ENCODE measurements at regions not wholly inside any gene's neighbourhood (a gene's known extent, or its start where the extent isn't known, plus 50 kb on each side); places are given as distances from the start of the nearest gene placed in this dataset.
"Not testable (repeated sequence)": the region's sequence is repeated elsewhere in the genome, so short reads cannot be mapped to it uniquely, and the experiment has no call there.

DNA sequence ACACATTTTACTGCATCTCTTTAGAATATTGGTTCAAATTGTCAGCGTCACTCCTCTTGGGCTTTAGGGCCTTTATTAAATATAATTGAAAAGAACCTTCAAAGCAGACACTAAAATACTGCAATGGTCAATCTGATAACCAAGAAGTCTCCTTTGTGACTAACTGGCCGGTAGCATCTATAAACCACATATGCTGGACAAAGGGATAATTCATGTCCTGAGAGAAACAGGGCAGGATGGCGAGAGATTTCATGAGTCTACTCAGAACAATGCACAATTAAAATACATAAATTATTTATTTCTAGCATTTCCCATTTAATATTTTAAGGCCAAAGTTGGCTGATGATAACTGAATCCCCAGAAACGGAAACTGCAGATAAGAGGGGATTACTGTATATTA is 1083.4 kb upstream of the CDH18 start:
- H3K4me3 ChIP-seq (ENCODE audit: low read depth, low read length): no peak overlapping the region

DNA sequence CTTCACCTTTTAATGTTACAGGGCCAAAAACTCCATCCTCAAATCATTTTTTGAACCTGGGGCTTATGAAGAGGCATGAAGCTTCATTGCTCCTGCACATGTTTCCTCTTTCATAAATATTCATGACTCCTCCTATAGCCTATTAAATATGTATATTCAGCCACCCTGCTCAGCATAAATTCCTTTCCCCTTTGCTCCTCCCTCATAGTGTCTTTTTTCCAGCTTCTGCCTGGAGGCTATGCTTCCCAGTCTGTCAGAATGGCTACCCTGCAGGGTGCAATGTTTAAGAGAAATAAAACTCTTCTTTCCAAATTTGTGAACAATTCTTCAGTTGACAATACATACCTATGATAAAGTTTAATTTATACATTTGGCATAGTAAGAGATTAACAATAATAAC is 1082.9 kb upstream of the CDH18 start:
- H3K4me3 ChIP-seq (ENCODE audit: low read depth, low read length): no peak overlapping the region

DNA sequence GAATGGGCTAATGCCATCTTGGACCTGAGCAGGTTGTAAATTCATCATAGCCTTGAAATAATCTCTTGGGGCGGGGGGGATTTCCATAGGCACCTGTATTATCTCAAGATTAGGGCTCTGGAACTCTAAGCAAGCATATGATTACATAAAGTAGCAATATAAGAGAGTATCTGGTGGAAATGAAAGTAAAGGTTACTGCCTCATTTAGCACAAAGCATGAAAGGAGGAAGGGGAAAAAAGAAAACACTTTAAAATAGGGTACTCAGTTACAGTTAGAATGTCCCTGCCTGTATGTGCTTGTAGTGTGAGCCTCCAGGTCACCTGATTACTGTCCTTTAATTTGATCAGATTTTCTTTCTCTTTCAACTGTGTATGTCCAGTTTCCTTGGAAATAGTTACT is 1079.7 kb upstream of the CDH18 start:
- no peak overlapping the region for H3K4me3 ChIP-seq (ENCODE audit: low read depth, low read length)

DNA sequence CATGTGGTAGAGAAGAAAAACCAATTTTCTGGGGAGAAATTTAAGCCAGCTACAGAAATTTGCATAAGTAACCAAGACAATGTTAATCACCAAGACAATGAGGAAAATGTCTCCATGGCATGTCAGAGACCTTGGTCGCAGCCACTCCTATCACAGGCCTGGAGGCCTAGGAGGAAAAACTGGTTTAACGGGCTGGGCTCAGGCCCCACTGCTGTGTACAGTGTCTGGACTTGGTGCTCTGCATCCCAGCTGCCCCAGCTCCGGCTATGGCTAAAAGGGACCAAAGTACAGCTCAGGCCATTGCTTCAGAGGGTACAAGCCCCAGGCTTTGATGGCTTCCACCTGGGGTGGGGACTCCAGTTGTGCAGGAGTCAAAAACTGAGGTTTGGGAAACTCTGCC is 1075.1 kb upstream of the CDH18 start:
- no peak overlapping the region for H3K4me3 ChIP-seq (ENCODE audit: low read depth, low read length)

DNA sequence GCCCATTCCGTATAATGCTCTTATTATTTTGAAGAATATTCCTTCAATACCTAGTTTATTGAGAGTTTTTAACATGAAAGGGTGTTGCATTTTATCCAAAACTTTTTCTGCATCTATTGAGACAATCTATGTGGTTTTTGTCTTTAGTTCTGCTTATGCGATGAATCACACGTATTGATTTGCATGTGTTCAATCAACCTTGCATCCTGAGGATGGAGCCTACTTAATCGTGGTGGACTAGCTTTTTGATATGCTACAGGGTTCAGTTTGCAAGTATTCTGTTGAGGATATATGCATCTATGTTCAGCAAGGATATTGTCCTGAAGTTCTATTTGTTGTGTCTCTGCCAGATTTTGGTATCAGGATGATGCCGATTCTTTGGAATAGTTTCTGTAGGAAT is 1070.3 kb upstream of the CDH18 start:
- H3K4me3 ChIP-seq (ENCODE audit: low read depth, low read length): no peak overlapping the region

DNA sequence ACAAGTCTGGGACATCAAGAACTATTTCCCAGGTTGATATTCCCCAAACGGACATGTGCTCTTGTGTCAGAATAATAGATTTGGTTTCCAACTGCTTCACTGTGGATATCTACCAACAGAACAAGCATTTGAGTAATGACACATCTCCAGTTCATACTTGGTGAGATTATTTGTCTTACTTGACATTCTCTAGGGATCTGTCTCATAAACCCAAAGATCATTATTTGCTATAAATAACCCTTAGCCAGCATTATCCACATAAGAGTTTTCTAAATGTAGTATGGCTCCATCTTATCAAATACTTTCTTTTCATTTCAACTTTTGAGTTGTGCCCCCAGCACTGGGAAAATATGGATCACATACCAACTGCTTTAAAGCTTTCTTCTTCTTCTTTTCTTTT is 1063.9 kb upstream of the CDH18 start:
- H3K4me3 ChIP-seq (ENCODE audit: low read depth, low read length): no peak overlapping the region

DNA sequence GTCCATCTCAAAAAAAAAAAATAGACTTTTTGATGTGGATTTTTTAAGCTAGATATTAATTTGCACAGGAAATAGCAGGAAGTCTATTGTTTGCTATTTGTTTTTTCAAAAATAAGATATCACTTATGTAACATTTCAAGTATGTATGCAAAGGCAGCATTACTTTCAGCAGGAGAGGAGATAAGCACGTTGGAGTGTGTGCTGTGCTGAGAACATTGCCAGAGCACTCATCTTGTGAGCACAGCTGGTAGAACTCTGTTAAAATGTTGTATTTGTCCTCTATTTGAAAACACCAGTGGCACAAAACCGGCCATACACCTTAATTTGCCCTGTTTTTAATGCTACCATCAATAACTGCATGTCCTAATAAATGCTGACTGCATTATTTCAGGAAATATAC is 1061.9 kb upstream of the CDH18 start:
- no peak overlapping the region for H3K4me3 ChIP-seq (ENCODE audit: low read depth, low read length)

DNA sequence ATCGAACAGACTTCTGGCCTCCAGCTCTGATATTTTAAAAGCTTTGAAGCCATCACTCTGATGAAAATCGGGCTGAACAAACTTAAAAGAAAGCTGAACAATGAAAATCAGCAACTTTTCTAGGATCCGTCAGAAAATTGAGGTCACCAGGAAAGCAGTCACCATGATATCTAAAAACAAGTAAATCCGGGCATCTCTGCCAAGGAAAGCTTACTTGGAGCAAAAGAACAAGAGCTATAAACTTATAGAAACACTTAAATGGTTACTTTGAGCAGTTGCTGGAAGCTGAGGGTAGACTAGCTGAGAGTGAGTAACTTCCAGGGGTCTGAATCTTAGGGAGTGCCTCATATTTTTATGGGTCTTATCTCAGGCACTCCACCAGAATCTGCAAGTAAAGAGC is 1043.0 kb upstream of the CDH18 start:
- no peak overlapping the region for H3K4me3 ChIP-seq (ENCODE audit: low read depth, low read length)

DNA sequence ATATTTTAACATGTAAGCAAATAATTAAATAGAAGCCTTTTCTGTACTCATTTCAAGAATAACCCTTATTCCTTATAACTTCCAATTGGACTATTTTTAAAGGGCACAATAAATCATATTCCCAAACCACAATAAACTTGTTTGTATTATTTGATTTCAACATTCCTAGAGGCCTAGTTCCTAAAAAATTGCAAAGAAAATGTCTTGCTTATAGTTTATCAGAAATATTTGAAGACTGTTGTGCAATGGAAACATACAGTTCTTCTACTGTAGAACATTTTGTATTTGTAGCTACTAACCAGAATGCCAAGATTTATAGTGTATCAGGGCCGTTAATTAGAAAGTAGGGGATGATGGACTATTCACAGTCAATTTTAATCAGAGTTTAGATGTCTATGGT is 1037.0 kb upstream of the CDH18 start:
- no peak overlapping the region for H3K4me3 ChIP-seq (ENCODE audit: low read depth, low read length)

DNA sequence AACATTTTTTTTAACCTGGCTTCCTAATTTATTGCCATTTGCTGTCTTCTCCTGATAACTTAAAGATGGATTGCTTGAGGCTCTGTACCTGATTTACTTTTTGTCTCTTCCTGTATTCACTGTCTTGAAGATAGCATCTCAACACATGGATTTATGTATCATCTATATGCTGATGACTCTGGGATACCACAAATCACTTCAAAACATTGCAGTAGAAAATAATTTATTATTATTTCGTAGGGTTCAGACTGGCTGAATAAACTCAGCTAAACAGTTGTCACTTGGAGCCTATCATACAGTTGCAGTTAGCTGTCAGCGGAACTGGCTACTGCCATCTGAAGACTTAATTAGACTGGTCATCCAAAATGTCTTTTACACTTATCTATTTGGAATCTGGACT is 1025.2 kb upstream of the CDH18 start:
- no peak overlapping the region for H3K4me3 ChIP-seq (ENCODE audit: low read depth, low read length)

DNA sequence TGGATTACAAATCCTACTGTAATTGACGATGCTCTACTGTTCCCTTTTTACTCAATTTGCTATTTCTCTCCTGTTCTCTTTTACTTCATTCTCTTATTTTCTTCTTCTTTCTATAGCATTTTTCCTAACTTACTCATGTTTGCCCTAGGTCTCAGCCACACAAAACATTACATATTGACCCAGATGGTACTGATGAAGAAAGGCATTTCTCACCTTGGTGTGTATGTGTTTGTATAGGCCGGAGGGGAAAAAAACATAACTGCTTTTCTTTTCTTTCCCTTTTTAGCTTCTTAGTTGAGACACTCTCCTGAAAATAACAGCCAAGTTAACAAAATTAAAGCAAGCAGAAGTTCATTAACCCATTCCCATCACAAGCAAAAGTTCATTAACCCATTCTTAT is 1019.8 kb upstream of the CDH18 start:
- H3K4me3 ChIP-seq (ENCODE audit: low read depth, low read length): no peak overlapping the region

DNA sequence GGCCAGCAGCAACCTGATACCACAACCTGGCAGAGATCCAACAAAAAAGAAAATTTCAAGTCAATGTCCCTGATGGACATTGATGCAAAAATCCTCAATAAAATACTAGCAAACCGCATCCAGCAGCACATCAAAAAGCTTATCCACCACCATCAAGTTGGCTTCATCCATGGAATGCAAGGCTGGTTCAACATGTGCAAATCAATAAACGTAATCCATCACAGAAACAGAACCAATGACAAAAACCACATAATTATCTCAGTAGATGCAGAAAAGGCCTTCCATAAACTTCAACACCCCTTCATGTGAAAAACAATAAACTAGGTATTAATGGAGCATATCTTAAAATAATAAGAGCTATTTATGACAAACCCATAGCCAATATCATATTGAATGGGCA is 1000.9 kb upstream of the CDH18 start:
- H3K4me3 ChIP-seq (ENCODE audit: low read depth, low read length): not testable (repeated sequence)

DNA sequence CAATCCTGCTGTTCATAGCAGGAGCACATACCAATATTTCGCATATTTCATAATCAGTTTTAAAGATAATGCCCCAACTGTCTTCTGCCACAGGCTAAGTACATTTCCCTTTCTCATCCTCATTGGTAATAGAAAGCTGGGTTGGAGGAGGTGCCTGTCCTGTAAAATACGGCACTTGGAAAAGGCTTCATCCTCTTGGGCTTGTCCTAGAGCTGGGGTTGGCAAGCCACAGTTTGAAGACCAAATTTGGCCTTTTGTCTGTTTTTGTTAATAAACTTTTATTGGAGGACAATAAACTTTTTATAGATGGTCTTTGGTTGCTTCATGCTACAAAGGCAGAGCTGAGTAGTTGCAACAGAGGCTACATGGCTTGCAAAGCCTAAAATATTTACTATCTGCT is 997.8 kb upstream of the CDH18 start:
- no peak overlapping the region for H3K4me3 ChIP-seq (ENCODE audit: low read depth, low read length)

DNA sequence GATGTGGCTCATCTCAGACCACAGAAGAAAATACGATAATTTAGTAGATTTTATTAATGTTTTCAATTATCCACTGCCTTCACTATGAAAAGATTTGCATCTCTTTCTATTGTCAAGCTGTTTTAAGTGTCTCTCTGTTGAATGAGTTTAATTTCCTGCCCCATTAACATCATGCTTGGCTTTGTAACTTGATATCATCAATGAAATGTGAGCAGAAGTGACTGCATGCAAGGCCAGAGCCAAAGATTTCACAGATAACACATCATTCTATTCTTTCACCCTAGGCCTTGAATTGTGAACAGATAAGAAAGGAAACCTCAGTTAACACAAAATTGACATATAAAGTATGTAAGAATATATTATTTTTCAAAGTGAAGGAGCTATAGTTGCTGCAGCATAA is 986.4 kb upstream of the CDH18 start:
- no peak overlapping the region for H3K4me3 ChIP-seq (ENCODE audit: low read depth, low read length)

DNA sequence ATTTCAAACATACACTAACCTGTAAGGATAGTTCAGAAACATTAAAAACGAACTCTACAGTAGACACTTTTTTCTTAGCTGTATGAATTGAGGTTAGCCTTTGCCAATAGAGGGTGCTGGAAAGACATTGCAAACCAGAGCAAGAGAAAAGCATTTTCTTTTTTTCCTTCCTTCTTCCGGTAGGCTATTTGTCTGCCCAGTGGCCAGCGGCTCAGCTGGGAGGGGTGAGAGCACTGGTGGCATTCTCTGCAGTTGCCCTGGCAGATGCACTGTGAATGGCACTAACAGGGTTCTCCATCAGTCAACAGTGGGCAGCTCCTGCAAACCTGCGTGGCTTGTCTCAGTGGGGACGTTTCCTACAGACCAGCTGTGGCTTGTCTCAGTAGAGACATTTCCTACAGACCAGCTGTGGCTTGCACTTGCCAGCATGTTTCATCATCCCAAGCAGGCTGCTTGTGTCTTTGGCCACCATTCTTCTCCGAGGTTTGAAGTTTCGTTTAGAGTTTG is 984.5 kb upstream of the CDH18 start:
- H3K4me3 ChIP-seq (ENCODE audit: low read depth, low read length): no peak overlapping the region

DNA sequence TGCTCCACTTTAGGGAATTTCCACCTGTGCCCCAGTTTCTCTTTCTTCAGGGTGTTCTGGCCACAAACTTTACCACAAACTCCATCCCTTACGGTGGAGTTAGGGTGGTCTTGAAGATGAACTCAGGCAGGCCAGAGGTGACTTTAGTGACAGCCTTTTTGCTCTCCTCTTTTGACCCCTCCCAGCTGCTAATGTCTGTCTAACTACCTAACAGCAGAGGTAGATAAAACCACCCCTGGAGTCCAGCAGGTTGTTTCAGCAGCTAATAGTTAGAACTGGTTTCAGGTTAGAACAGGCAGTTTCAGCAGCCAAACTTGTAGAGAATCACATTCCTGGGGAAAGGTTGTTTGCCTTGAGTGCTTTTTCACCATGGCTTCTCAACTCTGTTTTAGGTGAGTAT is 971.3 kb upstream of the CDH18 start:
- H3K4me3 ChIP-seq (ENCODE audit: low read depth, low read length): no peak overlapping the region

DNA sequence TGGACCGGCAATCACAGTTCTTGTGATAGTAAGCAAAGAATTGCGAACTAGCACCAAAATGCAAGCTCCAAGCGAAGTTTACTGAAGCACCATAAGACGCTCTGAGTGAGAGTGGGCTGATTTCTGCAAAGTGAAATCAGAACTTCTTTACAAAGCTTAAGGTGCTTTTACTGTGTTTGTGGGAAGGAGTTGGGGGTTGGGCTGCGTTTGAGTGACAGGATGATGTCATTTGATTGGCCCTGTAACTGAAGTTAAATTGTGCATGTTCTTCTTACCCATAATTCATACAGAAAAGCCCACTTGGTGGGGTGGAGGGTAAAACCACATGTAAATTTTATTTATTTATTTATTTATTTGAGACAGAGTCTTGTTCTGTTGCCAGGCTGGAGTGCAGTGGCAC is 970.6 kb upstream of the CDH18 start:
- no peak overlapping the region for H3K4me3 ChIP-seq (ENCODE audit: low read depth, low read length)

DNA sequence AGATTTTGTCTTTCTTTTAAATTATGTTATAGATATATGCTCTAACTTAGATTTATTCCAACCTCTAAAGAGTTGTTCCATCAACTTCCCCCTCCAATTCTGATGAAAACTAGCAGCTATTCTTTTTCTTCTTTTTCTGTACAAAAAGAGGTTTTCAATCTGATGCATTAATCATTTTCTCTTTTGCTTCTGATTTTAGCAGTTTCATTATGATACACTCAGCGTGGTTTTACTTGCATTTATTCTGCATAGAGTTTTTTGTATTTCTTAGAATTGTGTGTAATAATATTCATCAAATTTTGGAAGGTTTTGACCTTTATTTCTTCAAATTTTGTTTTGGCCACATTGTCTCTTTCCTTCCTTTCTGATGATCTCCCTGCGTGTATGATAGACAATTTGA is 968.1 kb upstream of the CDH18 start:
- H3K4me3 ChIP-seq (ENCODE audit: low read depth, low read length): no peak overlapping the region

DNA sequence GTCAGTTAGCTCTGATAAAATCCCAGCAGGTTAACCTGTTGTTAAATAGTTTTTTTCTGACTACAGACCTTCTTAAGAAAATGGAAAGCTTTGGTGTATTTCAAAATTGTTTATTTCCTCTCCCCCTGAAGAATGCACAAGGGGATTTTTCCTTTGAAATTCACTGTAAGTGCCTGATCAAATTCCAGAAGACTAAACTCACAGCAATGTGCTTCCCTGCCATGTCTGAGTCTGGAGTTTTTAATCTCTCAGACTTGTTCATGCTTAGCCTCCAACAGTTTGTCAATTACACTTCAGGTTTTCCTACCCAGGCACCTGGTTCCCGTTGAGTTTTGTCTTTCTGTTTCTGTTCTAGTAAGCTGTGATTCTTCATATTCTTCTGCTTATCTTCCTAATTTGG is 961.6 kb upstream of the CDH18 start:
- no peak overlapping the region for H3K4me3 ChIP-seq (ENCODE audit: low read depth, low read length)

DNA sequence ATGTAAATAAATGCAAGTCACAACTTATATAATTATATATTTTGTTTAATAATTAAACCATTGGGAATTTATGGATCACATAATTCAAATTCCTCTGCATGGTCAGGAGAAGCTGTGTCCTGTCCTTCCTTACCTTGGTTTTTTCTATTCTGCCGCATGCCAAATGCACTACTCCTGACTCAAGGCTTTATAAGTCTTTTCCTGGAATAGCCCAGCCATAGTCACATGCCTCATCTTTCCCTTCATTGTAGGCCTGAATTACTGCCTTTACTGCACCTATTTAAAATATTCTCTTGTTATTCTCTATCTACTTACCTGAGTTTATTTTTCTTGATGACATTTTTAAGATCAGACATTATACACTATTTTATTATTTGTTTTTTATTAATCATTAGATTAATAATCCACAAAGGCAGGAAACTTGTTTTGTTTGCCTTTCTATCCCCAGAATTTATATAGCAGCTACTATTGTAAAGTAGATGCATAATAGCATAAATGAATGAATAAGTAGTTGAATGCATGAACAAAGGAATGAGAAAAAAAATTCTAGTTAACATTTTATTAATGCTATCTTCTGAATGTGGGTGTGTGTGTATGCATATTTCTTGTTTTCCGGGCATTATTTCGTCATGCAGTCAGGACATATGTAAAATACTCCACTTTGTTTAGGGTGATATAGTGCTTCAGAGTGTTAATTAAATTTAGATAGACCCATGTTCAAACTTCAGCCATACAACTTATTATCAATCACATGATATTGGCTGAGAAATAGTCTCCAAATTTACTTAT is 955.4 kb upstream of the CDH18 start:
- not testable (repeated sequence) for H3K4me3 ChIP-seq (ENCODE audit: low read depth, low read length)

DNA sequence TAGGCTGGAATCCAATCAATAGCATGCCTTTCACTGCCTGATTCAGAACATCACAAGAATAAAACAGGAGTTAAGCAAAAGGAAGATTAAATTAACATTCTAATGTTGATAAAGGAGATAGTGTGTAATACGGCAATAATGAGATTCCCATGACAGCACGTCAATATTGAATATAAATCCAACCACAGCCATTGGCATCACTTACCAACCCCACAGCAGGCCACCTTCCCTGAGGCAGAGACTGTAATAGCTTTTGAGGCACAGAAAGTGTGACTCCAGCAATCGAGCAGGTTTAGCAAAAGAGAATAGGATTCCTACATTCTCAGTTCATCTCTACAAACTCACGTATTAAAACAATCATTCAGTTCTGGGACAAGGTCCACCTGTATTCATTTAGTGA is 954.6 kb upstream of the CDH18 start:
- not testable (repeated sequence) for H3K4me3 ChIP-seq (ENCODE audit: low read depth, low read length)

DNA sequence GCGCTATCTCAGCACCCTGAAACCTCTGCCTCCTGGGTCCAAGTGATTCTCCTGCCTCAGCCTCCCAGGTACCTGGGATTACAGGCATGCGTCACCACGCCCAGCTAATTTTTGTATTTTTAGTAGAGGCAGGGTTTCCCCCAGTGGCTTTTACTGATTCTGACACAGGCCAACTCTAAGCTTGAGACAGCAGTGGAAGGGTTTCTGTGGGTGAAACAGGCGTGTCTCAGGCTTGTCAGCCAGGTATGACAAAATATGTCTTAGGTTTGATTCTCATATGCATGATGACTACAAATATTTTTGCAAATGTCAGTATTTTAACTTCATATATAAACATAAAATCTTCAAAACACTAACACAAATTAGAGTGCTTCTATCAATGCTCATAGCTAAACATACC is 952.8 kb upstream of the CDH18 start:
- H3K4me3 ChIP-seq (ENCODE audit: low read depth, low read length): not testable (repeated sequence)

DNA sequence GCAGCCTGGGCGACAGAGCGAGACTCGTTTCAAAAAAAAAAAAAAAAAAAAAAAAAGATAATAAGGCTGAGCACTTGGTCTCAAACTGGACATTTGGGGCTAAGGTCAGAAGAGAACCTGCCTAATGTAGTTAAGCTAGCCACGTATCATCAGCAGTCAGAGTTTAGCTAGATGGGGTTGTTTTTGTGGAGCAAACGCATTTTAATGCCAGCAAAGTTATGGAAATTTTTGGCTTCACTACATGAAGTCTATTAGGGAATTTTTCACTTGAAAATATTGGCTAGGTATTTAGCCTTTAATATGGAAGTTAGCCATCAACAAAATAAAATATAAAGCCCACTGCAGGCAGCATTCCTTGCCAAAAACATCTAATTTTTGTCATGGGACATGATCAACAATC is 902.9 kb upstream of the CDH18 start:
- H3K4me3 ChIP-seq (ENCODE audit: low read depth, low read length): not testable (repeated sequence)
